CD4-positive, alpha-beta T cell treated with Interleukin-2 at 100 ng/mL for 4 hours (primary cell): ENCODE measurements at regions not wholly inside any gene's neighbourhood (a gene's known extent, or its start where the extent isn't known, plus 50 kb on each side); places are given as distances from the start of the nearest gene placed in this dataset.
"Not testable (repeated sequence)": the region's sequence is repeated elsewhere in the genome, so short reads cannot be mapped to it uniquely, and the experiment has no call there.

Experiments
- DNase-seq: peaks from one replicate; pipeline ENCODE4 v3.0.0-alpha.2; 2020; ENCODE audit warnings: low spot score

DNA sequence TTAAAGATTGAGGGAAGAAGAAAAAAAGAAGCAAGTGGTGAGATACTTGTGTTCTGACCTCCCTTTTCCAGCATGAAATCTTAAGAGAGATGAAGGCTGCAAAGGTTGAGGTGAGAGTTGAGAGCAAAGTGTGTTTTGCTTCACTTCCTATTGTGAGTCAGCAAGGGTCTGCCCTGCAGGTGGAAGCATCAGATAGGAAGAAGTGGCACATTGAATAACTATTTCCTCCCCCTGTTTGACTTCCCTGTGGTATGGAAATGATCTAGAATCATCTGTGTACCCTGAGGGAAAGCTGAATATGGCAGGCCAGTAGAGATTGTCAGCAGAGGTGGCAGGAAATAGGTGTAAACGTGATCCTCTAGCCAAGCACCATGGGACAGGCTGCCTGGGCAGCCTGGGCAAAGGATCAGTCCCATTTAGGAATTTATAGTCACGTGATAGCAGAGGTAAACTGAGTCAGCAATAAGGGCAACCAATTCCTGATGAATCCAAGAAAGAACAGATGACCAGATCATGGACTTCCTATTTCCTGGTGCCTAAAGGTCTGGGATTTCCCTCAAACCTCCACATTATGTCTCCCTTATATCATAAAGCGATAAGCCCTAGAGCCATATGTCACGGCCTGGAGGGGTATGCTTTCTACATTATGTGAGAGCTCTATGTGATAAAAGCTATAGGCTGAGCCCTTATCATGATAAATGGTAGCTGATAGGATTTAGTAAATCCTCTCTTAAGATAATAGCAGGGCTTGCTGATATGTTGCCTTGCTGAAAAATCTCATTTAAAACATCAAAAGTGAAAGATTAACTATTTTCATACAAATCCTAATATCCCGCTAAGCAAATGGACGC is 287.0 kb downstream of the MDFIC start:
- no peak for DNase-seq

DNA sequence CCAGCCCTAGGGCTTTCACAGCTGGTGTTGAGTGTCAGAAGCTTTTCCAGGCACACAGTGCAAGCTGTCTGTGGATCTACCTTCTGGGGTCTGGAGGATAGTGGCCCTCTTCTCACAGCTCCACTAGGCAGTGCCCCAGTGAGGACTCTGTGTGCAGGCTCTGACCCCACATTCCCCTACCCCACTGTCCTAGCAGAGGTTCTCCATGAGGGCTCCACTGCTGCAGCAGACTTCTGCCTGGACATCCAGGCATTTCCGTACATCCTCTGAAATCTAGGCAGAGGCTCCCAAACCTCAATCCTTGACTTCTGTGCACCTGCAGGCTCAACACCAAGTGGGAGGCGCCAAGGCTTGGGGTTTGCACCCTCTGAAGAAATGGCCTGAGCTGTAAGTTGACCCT is 284.5 kb downstream of the MDFIC start:
- DNase-seq = not testable (repeated sequence)

DNA sequence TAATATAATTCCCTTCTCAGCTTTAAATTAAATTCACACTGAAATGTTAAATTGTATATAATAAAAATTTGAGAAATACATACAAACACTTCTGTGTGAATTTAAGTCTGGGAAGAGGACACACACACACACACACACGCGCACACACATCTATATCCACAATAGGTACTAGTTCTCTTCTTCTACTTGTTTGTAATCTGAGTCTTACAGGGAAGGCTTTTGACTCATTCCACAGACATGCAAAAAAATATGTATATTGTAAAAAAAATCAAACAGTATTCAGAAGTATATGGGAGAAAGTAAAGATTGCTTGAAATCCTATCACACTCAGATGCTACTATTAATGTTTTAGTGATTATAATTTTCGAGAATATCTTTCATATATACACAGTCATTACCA is 276.2 kb downstream of the MDFIC start:
- no peak for DNase-seq

DNA sequence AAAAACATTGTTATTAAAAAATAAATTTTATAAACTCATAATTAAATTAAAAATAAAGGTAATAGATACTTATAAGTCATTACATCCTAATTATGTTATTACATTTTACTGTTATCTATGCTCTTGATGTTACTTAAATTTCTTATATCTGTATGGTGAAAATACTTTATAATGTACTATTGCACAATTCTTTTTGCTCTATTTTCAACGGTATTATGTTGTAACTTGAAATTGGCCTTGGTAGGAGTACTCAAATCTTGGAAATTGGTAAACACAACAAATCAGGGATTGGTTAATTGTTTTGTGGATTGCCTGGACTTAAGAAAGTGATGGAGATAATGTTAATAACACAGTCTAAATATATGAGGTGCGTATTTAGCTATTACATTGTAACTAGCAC is 273.3 kb downstream of the MDFIC start:
- no peak for DNase-seq

DNA sequence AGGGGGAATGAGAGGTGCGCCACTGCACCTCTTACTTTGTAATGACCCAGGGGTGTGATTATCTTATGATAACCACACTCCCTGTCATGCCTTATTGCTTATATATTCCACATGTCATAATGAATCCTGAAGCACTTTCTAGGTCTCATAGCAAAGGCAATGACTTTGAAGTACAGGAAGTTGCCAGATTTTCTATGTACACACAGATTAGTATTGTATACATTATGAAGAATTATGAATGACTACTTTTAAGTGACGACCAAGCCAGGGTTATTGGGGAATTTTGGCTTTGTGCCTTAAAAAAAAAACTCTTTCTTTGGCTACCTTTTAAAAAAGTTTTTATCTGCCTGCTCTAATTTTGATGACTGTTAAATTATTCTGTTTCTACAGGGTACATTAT is 269.6 kb downstream of the MDFIC start:
- DNase-seq = no peak

DNA sequence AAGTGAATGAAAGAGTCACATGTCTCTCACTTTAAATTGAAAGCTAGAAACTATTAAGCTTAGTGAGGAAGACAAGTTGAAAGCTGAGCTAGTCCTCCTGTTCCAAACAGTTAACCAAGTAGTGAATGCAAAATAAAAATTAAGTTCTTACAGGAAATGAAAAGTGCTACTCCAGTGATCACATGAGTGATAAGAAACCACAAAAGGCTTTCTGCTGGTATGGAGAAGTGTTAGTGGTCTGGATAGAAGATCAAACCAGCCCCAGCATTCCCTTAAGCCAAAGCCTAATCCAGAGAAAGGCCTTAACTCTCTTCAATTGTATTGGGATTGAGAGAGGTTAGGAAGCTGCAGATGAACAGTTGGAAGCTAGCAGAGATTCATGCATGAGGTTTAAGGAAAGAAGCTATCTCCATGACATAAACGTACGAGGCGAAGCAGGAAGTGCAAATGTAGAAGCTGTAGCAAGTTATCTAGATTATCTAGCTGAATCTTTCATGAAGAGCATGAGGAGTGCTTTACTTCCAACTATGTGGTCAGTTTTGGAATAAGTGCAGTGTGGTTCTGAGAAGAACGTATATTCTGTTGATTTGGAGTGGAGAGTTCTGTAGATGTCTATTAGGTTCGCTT is 261.6 kb downstream of the MDFIC start:
- DNase-seq = no peak

DNA sequence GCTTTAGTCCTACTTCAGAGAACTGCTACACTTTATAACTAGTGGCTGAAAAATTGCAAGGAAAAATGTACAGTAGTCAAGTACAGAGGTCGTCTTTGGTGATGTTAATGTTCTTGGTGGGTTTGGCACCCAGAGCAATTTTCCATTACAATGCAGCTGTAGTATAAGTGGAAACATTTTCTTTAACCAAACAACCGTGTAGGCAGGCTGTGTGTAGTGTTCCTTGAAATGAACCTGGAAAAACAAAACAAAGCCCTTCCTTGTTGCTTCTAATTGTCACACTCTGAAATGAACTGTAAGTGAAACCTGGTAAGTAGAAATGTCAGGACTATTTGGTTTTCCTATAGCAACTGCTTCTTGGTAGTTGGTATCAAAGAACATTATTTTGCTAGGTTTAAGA is 256.9 kb downstream of the MDFIC start:
- no peak for DNase-seq

DNA sequence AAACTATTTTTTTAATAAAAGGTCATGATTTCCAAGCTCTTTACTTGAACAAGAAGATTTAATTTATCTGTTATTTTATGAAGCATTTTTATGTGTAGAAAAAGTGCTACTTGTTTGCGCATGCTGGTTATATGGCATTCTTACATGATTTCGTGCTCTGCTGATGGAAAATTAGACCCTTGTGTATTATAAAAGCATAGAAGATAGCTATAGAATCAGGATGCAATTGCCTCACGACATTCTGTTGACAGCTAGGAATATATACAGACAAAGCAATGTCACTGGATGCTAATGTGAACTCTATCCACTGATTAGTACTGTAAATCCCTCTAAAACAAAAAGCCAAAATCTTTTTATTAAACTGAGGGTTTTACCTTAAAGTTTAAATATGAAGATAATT is 255.9 kb downstream of the MDFIC start:
- DNase-seq = no peak

DNA sequence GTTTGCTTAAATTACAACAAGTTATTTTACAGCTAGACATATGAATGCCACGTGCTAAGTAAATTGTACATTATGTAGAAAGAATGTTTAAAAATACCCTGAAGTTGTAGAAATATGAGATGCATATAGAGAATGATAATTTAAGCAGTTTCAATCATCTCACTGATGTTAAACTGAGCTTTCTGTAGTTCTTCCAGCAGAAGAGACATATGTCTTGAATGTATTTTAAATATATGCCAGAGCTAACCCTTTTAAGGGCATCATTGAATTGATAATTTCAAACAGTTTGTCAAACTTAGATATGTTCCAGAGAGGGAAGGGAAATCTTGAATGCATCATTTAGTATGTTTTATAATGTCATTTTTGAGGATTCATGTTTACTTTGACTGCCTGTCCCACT is 255.2 kb downstream of the MDFIC start:
- DNase-seq = no peak

DNA sequence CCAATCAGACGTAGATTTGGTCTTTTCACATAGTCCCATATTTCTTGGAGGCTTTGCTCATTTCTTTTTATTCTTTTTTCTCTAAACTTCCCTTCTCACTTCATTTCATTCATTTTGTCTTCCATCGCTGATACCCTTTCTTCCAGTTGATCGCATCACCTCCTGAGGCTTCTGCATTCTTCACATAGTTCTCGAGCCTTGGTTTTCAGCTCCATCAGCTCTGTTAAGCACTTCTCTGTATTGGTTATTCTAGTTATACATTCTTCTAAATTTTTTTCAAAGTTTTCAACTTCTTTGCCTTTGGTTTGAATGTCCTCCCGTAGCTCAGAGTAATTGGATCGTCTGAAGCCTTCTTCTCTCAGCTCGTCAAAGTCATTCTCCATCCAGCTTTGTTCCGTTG is 250.5 kb downstream of the MDFIC start:
- DNase-seq = not testable (repeated sequence)

DNA sequence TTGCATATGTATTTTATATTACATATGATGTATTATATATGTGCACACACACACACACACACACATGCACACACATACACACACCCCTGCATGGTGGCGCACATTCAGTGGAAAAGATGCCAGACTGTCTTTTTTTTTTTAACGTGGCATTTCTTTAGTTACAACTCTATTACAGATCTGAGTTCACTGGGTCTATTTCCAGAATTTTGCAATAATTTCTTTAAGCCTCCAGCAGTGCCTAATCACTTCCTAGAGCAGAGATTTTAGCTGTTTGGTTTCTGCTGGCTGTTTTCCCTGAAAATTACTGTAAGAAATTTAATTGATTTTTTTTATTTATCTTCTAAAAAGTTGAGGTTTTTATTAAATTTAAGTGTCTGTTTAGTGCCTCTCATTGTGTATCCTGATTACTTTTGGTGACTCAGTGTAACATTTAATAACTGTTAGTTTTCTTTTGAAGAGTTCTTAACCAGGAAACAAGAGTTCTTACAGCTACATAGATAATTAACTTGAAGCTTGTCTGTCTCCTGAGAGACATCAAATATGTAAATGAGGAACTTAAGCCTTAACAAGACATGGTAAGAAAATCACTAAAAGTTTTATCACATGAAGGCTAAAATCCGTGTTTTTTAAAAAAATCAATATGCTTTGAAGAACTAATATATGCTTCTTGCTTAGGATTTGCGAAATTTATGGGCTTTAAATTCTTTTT is 232.0 kb downstream of the MDFIC start:
- no peak for DNase-seq

DNA sequence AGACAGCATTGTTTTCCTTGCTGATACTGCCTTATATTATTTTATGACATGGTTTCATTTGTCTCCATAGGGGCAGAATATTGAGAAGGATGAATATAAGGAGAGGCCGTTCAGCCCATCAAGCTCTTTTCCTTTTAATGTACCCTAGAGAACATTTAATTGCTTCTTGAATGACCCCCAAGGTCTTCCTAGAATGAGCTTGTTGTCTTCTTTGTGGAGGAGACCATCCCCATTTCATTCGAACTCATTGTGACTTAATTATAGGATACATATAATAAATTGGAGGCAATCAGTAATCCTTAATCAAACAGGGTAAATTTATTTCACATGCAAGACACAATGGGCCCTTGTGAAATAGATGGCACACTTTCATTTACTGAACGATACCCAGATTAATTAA is 231.3 kb downstream of the MDFIC start:
- DNase-seq = no peak

DNA sequence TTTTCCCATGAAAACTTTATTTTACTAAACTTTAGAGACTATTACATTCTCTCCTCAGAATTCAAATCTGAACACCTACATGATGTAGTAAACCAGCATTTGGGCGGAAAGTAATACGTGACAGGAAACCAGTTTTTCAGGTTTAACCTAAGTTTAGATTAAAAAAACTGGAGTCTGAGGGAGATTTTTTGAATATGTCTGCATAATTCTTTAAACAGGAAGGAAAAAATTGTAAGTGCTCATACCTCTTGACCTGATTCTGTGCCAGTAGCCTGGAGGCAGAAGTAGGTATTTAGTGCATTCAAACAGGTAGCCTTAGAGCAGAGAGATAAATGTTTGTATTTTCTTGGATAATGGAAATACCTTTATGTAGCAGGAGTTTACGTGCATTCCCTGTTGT is 224.3 kb downstream of the MDFIC start:
- DNase-seq = no peak

DNA sequence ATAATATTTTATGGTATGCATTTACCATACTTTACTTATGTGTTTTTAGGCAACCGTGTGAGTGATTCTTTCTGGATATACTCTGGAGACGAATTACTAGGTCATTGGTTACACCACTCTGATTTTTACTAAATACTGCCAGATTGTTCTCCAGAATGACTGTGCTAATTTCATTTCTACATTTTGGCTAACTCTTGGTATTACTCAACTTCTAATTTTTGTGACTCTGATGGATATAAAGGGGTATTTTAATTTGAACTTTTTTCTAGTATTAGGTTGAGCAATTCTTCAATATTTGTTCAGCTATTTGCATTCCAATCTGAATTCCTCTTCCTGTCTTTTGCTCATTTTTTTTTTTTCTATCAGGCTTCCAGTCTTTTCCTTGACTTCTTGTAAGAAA is 223.6 kb downstream of the MDFIC start:
- no peak for DNase-seq

DNA sequence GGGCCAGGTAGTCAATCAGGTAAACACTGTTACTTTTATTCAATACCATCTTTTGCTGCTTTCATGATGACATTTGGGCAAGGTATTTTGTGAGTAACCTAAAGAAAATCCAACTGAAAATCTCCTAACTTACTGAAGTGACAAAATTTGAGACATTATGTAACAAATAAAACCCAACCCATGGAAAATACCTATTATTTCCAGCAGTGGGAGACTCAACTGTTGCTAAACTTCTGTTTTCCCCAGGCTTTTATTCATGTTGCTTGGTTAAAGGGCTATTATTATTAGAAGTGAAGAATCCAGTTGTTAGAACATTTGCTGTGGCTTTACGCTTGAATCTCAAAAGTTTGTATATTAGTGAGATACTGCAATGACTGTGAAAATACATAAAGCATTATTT is 215.9 kb downstream of the MDFIC start:
- DNase-seq = no peak

DNA sequence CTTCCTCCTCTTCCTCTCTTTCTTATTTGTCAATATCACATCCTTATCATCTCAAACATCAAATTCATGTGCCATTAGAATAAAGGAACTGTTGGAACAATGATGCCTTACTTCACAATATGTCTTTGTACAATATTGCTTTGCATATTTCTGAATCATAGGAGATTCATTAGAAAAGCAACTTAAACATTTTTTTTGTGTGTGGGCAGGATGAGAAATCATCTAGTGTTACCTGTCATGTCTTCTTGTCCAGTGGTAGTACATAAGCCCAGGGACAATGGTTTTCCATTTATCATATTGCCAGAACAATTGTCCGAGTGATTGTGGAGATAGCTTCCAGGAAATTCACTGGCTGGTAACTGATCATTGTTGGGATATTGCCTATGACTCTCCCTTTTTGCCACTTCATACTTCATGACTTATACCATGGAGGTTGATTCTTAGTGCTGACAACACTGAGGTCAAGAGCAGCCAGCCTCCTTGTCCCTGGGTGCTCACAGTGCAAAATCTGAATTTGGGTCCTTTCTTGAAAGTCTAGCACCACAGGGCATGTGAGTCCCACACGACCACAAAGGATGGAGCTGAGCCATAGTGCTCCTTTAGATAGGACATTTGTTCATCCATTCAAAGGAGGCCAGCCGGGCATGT is 215.0 kb downstream of the MDFIC start:
- DNase-seq = no peak

DNA sequence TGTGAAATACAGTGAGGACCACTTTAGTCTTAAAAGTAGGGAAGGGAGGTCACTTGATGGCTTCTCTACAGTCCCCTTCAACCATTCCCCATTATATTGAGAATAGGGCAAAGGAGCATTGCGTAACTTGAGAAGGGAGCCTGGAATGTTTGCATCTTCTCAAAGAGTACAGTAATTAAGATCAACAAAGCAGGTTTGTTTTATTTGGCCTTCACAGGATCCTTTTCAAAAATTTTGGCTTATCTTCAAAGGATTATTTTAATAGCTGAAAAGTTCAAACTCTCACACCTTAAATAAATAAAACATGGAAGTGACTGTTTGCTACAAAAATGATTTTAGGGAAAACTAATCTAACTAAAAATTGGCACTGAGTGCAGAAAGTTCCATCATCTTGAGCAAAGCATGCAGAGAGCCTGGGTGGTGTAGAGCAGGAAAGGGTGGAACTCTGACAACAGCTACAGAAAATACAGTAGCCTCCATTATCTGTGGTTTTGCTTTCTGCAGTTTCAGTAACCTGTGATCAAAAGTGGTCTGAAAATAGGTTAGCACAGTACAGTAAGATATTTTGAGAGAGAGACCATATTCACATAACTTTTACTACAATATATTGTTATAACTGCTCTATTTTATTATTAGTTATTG is 214.0 kb downstream of the MDFIC start:
- peak; percentile 17 for DNase-seq

DNA sequence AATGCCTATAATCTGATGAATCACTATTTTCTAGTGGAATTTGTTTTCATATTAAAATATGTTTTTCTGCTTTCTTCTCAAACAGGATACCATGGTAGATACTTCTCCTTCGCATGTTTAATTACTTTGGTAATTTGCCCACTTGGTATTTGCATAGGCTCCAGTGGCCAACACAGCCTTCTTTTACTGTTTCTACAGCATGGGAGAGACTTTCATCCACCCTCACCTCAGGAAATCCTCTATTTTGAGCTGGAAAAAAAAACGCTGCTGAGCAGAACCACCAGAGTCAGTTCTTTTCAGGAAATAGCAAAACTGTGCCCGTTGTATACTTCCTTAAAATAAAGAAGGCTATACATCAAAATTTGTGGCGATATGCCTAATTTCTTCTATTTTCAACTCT is 213.3 kb downstream of the MDFIC start:
- DNase-seq = no peak

DNA sequence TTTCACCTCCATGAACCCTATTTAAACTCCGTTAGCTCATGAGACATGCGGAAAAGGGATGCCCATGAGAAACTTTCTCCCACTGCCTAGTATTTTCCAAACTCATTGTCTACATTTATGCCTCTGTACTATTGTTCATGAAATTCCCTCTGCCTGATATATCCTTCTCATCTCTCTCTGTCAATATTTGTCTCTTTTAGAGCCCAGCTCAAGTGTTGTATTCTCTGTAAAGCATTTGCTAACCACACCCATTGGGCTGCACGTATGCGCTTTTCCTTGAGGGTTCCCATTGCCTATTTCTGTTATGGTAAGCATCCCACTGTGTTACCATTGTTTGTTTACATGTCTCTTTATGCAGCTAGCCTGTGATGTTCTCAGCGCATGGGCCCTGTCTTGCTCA is 211.4 kb downstream of the MDFIC start:
- no peak for DNase-seq

DNA sequence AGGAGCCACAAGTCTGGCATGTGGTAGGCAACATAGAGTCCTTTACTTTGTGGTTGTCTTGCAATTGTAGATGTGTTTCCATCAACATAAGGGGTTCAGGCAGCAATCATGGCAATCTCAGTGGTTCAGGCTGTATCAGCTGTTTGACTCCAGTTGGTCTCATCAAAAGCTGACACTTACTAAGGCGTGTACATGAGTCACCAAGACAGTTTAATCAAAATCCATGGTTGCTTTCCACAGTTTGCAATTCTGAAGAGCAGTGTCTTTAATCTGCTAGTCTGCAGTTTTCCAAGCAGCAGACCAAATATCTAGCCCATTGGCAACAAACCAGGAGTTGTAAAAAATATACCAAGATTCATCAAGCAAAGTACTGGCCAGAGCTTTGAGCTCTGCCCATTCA is 210.2 kb downstream of the MDFIC start:
- no peak for DNase-seq

DNA sequence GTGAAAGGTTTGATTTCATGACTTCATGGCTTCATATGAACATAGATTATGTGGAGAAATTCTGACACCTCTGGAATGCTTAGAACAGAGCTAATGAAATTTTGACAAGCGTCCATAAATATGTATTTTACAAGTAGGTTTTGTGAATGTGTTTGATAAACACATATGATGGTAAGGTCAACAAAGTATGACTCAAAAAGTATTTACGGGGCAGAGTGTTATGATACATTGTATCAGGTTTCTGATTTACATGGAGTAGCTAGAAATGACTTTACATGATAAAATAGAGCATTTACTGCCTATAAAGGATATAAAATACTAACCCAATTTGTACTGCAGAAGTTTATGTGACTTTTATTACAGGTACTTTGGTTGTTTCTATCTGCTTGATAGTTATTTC is 206.3 kb downstream of the MDFIC start:
- DNase-seq = no peak

DNA sequence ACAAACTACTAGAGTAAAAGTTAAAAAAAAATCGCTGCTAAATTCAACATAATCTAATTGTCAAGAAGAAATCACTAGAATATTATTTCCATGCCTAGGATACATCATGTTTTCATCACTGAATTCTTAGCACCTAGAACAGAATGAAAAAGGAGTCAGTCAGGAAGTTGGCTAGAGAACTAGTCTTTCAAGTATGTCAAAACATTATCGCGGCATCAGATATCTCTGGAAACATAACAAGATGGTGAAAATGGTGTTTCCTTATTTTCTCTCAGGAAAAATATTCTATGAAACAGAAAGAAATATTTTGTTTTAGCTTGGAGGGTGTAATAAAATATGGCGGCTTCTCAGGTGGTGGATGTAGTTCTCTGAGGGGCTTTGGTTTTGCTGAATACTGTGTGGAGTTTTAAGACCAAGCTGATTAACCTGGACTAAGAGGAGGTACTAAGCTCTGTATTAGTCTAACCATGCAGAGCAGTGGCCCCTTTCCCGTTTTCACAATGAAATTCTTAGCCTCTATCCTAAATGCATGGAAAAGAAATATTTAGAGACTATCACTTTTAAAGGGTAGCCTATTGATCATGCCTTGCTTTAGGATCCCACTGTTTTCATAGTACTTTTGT is 205.6 kb downstream of the MDFIC start:
- DNase-seq = no peak
